Brain pericyte (primary cell): ENCODE measurements at regions not wholly inside any gene's neighbourhood (a gene's known extent, or its start where the extent isn't known, plus 50 kb on each side); places are given as distances from the start of the nearest gene placed in this dataset.

Experiments
- DNase-seq: peaks from one replicate; pipeline ENCODE4 v3.0.0-alpha.2; 2012; ENCODE audit warnings: low read depth, low spot score

DNA sequence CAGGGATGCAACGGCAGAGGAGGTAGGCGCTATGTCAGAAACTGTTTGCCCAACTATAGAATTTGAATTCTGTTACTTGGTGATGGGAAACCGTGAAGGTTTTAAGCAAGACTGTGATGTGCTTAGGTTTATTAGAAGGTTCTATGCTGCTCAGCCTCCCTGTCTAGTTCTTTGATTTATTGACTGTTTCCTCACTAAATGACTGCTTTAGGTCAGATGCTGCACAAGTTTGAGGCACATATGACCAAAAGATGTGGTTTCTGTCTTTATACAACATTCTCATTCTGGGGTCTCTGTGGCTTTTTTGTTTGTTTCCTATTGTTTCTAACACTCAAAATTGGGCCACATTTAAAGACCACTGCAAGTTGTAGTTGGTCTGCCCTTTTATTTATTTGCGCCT lies 323.0 kb upstream of the OBI1 start:
- DNase-seq, result no peak

DNA sequence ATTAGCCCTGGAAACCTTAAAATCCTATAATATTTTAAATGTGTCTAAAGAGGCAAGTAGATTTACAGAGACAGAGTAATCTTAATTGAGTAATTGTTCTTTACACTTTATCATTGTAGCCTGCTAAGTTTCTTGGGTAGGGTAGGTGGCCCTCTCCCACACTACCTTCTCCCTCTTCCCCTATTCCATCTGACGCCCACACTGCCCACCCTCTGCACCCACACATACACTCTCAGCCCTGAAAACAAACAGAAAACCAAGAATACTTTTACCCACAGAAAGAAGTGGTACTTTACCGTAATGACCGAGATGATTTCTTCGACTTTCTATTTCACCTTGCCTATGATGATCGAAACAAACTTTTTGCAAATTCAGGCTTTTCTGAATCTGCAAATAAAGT lies 320.4 kb upstream of the OBI1 start:
- no peak for DNase-seq

DNA sequence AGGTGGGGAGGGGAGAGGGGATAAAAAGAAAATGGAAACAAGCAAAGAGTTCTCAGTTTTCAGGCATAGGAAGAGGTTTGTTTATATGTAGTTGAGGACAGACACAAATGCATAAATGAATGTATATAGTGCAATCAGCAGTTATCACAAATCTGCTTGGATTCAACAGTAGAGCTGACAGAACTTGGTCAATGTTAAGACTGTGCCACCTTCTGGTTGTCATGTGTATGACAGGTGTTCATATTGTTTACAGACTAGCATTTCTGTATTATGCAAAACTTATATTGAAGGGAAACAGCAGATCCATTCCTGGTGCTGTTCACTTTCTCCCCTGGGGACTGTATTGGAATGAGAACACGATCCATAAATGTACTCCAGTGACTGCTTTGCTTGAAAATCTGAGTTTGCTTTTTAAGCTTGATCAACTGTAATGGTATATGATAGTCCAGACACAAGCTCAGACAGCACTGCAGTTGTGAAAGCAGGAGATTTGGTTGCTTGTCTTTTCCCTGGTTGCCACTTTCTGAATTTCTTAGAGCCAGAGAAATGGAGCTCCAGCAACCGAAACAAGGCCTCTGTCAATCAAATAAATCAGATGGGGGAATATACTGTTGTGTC lies 319.5 kb upstream of the OBI1 start:
- peak; percentile 4 for DNase-seq

DNA sequence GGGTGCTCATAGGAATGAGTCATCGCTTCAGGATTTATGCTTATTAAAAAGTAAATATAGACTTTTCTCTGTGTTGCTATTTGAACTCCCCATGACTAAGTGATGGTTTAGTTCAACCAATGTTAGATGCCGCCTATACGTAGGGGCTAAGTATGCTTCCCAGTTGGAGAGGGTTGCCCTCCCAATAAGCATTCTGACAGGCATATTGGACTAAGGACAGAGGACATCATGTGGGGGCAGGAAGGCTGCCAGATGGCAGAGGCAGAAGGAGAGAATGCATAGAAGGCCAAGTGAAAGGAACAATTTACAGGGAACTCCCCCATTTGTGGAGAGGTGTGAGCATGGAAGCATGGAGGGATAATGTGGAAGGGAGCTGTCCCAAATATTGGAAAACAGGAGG lies 318.4 kb upstream of the OBI1 start:
- DNase-seq, result no peak

DNA sequence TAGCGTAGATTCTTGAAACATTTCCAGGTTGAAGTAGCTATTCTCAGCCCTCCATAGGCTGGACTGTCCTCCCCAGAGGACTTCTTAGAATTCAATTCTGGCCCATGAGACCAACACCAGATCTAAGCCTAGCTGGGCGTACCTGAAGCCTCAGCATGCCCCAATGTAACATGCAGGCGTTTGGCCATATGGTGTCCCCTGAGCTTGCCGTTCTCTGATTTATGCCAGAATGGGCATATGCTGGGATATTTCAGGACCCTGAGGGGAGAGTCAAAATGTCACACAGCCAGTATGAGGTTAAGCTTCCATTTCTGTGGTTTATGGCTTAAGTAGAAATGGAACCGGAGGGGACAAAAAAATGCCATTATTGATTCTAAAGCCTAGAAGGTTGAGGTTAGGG lies 317.7 kb upstream of the OBI1 start:
- no peak for DNase-seq

DNA sequence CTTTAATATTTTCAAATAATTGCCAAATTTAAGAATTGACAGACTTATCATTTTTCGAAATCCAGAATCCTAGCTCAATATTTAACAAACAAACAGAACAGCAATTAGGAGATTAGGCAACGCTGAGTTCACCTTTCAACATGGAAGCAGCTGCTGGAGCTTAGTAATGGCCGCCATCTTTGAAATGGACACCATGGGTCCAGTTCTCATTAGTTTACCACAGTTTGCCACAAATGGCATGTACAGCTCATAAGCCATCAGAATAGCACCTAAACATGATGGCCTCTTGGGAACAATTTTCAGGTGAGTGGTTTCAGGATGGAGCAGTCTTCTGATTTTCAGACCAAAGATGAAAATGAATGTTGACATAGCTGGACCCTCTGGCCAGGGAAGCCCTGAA lies 313.6 kb upstream of the OBI1 start:
- DNase-seq, result no peak

DNA sequence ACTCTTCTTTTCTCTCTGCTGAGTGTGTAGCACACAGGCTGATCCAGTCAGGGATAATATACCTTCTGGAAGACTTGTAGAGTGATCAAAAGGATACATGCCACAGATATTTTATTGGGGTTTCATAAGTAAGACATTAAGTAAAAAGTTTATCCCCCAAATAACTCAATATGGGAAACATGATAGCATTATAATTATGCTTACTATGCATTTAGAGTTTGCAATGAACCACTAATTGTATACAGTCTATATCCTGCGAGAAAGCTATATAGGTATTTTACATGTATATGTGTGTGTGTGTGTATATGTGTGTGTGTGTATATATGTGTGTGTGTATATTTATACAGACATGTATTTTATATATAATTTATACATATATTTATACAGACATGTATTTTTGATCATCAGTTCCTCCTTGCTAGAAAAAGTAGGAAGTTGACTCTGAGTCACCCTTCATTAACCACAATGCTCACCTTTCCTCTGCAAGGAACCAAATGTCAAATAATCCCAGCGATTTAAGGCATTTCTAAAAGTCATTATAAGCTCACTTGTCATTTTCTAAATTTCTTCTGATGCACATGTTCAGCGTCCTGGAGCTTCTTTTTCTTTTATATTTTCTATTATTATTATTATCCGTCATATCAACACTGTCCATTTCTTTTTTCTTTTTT lies 312.5 kb upstream of the OBI1 start:
- DNase-seq, result no peak

DNA sequence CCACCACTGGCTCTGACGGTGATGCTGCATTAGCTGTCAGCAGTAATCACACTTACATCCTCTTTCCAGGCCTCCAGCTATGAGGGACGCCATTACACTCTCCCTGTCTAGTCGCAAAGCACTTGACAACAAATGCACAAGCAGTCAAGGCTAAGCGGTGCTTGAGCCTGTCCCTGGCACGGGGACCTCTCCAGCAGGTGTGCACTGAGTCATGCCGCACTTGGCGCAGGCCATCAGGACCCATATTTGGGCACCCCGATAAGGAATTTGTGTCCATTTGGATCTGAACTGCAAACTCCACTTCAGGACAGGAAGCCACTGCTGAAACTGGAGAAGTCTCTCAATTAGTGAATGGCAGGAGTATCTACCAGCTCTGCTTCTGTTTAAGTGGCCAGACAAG lies 301.9 kb upstream of the OBI1 start:
- no peak for DNase-seq

DNA sequence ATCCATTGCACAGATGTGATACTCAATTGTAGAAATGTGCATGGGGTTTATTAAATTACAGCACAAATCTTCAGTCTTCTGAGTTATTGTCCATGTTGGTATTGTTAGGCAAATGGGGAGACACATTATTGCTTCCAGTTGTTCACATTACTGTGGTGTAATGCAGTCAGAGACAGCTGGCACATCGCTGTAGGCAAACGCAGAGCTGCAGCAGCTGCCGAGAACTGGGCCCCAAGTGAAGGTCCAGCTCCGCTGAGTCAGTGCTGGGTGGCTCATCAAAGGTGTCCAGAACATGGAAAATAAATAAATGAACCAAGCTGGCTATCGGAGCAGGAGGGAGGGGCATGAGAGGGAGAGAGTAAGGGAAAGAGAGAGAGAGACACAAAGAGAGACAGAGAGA lies 299.1 kb upstream of the OBI1 start:
- DNase-seq, result no peak

DNA sequence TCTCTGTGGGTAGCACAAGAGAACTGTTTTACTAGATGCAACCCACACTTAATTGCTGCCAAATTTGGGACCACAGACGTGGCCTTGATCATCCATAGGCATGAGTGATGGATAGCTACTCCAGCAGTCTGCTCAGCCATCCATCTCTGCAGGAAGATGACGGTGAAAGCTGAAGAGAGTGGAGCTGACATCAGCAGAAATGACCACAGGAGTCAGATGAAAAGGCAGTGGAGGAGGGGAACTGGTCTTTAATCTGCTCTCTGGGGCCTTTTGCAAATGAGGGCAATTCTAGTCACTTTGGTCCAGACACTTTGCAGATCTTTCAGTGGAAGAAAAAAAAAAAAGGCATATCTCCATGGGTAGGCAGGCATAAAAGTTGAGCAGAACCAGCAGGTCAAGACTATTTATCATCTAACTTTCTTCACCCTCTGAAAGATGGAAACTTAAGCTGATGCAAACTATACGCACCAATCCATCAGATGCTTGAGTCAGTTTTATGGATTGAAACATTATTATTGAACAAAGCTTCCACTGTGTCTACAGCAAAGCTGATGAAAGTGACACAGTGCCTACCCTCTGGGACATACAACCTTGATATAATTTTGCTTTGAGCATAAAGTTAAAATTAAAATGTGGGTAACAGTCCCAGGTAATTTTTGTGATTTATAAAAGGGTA lies 281.6 kb upstream of the OBI1 start:
- no peak for DNase-seq

DNA sequence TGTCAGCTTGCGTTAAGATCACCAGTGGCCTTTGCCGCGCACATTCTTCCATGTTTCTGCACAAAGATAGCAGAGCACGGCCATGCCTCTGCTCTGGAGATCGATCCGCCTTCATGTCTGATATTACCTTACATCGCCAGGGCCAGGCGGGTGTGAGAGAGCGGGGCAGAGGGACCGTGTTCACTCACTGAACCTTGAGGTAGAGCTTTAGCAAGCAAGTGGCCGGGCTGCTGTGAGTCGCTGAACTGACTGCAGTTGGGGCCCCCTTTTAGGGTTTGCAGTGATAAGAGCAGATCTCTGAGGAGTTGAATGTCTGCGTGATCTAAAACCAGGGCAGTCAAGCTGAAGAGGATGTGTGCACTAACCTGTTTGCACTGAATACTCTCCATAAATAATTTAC lies 275.4 kb upstream of the OBI1 start:
- DNase-seq, result no peak

DNA sequence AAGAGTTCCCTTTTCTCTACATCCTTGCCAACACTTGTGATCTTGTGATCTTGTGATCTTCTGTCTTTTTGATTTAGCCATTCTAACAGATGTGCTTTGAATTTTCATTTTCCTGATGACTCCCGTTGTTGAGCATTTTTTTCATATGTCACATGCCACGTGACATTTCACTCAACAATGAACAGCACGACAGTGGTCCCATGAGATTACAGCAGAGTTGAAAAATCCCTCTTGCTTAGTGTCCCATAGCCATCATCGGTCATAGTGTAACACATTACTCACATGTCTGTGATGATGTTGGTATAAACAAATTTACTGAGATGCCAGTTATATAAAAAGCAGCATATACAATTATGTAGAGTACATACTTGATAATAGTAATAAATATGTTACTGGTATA lies 256.1 kb upstream of the OBI1 start:
- no peak for DNase-seq

DNA sequence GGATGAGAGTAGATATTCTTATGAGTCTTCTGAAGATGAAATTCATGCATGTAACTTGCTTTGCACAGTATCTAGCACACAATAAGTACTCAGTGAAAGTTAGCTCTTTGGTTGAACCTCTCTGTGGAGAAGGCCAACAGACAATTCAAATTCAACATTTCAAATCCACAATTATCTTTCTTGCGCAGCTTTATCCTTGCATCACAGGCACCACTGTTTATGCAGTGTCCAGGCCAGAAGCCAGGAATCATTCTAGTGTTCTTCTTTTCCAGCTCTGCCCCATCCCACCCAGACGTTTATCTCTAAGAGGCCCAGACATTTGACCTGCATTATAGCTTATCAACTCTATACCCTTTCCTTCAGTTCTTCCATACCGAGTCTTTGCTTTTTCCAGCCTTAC lies 254.7 kb upstream of the OBI1 start:
- DNase-seq, result no peak

DNA sequence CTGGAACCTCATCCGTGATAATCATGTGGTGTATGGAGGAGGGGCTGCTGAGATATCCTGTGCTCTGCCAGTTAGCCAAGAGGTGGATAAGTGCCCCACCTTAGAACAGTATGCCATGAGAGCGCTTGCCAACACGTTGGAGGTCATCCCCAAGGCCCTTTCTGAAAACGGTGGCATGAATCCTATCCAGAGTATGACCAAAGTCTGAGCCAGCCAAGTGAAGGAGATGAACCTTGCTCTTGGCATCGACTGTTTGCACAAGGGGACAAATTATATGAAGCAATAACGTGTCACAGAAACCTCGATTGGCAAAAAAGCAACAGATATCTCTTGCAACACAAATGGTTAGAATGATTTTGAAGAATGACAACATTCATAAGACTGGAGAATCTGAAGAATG lies 251.2 kb upstream of the OBI1 start:
- no peak for DNase-seq

DNA sequence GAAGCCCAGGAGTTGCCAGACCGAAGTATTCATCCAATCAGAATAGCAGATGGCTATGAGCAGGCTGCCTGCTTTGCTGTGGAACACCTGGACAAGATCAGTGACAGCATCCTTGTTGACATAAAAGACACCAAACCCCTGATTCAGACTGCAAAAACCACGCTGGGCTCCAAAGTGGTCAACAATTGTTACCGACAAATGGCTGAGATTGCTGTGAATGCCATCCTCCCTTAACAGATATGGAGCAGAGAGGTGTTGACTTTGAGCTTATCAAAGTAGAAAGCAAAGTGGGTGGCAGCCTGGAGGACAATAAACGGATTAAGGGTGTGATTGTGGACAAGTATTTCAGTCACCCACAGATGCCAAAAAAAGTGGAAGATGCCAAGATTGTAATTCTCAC lies 250.3 kb upstream of the OBI1 start:
- no peak for DNase-seq

DNA sequence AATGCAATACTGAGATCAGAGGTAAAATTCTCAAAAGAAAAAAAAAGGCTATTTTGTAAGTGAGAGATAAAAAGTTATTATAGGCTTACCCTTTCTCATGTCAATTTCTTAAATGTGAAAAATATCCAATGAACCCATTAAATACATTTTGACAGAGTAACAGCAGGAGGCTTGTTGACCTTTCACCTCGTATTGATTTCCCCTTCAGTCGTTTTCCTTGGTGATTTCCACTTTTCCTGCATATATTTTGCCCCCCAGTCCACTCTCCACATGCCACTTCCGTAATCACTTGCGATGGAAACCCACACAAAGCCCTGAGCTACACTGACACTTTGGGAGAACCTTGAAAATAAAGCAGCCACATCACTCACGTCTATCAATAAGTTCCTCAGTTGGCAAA lies 248.1 kb upstream of the OBI1 start:
- DNase-seq, result no peak

DNA sequence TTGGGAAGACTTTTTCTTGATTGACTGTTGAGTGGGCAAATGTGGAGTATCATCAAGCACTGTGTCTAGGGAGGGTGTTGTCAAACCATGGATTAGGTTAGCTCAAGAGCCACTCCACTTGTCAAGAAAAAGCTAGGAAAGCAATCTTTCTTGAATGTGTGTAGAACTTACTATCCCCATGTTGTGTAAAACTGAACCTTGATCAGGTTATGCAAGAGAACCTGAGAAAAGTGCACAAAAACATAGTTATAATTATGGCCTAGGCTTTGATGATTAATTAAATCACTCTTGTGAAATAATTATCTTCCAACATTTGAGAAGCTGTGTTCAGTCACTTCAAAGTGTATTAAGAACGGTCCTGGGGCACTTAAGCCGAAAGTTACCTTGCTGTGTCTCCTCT lies 238.2 kb upstream of the OBI1 start:
- DNase-seq, result no peak

DNA sequence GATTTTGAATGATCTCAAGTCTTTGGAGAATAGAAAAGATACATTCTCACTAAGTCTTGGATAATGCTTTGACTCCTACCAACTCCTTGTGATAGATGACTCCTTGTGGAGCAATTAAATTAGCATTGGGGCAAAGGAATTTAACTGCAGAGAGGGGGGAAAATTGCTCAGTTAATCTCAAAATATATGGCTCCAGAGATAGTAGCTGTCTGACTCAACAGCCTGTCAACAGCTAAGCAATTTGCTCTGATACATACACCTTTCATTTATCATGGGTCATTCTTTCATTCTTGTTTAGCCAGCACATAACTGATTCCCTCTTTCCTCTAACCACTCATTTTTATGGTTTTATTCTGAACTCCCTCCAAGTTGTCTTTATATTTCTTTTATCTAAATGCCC lies 225.6 kb upstream of the OBI1 start:
- DNase-seq, result no peak

DNA sequence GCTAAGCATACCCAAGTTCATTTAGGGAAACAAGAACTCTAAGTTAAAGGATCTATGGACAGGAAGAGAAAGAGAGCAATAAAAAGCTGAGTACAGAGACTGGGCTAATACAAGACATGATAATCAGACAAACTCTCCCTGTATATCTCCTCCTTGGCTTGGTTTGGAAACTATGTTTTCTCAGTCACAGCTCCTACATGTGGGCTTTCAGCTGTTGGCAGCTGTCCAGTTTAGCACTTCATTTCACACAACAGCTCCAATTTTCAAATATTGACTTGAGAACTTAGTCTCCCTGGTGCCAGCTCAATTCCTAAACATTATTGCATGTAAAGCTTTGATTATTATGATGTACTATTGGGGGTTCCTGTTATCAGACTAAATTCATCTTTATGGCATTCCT lies 222.8 kb upstream of the OBI1 start:
- DNase-seq, result no peak

DNA sequence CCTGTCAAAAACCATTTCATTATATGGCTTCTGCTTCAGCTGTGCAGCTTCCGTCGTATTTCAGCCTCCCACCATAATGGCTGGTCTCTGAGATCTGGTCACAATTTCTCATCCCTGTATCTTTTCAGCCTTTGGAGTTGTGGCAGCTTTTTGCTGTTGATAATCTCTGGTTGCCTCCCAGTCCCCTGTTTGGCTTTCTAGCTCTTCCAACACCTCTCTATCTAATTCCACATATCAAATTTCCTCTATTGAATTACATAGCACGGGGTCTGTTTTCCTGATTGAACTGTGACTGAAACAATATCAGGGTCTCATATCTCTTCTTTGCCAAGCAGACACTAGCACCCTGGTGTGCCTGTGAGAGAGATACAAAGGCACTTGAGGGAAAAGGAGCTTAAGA lies 222.1 kb upstream of the OBI1 start:
- DNase-seq, result no peak

DNA sequence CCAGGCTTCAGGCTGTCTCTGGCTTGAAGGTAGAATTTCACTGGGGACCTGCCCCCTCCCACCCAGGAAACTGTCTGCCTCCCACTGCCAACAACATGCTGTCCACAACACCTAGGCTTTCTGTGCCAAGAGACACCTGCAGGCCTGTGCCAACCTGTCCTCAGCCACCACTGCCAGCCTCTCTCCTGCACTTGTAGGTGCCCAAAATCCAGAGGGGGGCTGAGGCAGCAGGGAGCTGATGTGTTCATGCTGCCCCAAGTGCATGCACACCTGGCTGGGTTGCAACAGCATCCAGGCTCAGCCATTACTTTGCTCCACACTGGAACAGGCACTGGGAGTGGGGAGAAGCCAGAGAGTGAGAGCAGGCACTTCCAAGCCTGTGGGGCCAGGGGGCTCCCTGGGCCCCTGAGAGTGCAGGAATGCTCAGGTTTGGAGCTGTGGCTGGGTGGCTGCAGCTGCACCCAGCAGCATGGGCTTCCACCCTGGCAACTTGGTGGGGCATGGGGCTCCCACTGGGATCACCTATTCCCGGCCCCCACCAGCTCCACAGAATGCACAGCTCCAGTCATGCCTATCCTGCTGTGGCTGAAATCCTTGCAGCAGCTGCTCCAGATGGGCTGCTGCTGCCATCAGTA lies 218.1 kb upstream of the OBI1 start:
- no peak for DNase-seq

DNA sequence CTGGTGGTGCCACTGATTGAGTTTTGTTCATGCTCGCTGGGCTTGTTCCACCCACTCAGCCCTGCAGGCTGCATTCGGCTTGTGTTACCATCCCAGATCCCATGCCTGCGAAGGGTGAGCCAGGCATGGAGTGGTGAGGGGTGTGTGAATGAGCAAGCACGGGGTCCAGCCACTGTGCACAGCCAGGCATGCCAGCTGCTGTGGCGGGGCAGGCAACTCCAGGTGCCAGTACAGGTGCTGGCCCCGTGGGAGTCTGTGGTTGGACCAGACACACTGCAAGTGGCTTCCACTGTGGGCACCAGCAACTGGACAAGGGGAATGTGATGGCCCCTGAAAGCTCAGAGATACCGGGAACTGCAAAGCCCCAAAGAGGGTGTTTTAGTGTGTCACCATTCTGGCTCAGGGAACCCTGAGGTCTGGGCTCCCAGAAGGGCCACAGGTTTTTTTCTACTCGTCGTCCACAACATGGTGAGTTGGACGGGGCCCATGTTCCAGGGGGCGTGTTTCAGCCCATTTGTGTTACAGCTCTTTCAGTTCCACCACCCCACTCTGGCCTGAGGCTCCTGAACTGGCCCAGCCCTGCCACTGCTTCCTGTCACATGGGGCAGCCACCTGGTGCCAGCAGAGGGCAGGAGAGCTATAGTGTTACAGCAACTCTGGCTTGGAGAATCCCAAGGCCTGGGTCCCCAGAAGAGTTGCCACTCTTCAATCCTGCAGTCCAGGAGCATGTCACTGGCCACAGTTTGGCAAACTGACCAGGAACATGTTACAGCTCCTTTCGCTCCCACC lies 217.0 kb upstream of the OBI1 start:
- no peak for DNase-seq
